Hepatocyte (in vitro differentiated cells): ENCODE measurements at regions not wholly inside any gene's neighbourhood (a gene's known extent, or its start where the extent isn't known, plus 50 kb on each side); places are given as distances from the start of the nearest gene placed in this dataset.

Experiments
- CTCF ChIP-seq: fragments of 200-600 bp; sonication (generic); IDR thresholded peaks from 2 replicates; pipeline ENCODE4 v1.5.1; 2016; ENCODE audit warnings: antibody characterized with exemption, mild to moderate bottlenecking; ENCODE audit not compliant: poor library complexity
- EZH2 ChIP-seq: fragments of 200-600 bp; sonication (generic); IDR thresholded peaks from 2 replicates; pipeline ENCODE4 v1.6.1; 2016; ENCODE audit warnings: antibody characterized with exemption, mild to moderate bottlenecking, borderline replicate concordance
- EZH2phosphoT487 ChIP-seq: fragments of 200-600 bp; sonication (generic); IDR thresholded peaks from one replicate; pipeline ENCODE4 v1.6.1; 2018; ENCODE audit warnings: antibody characterized with exemption, mild to moderate bottlenecking, low read depth, moderate library complexity; ENCODE audit not compliant: unreplicated experiment, severe bottlenecking

GRCh38 chr11:128339792-128340191 lies 247.6 kb downstream of the ETS1 start:
- TF ChIP-seq CTCF (no peak), EZH2 (no peak), EZH2phosphoT487 (no peak)
